HG03280 (cell line): ENCODE measurements at regions not wholly inside any gene's neighbourhood (a gene's known extent, or its start where the extent isn't known, plus 50 kb on each side); places are given as distances from the start of the nearest gene placed in this dataset.

ENCODE experiments used
- ATAC-seq: cut with Tn5 transposase; IDR thresholded peaks from one replicate; pipeline ENCODE4 v1.9.1; 2021; ENCODE audit warnings: mild to moderate bottlenecking, moderate library complexity; ENCODE audit not compliant: unreplicated experiment

- no peak for ATAC-seq
Observed at GRCh38 chr1:112790920-112791722, 76.0 kb upstream of the PPM1J start.

GRCh38 chr1:112788561-112788960, 73.4 kb upstream of the PPM1J start:
- ATAC-seq: no peak

GRCh38 chr1:112788054-112788453, 72.9 kb upstream of the PPM1J start:
- no peak for ATAC-seq

- no peak for ATAC-seq
Observed at GRCh38 chr1:112783059-112783458, 67.9 kb upstream of the PPM1J start.

GRCh38 chr1:112779665-112780526, 64.8 kb upstream of the PPM1J start:
- ATAC-seq: no peak

GRCh38 chr1:112778137-112778536, 63.0 kb upstream of the PPM1J start:
- ATAC-seq: no peak

GRCh38 chr1:112776688-112777087, 61.6 kb upstream of the PPM1J start:
- ATAC-seq: no peak

- ATAC-seq: no peak
Observed at GRCh38 chr1:112772781-112773180, 57.6 kb upstream of the PPM1J start.

GRCh38 chr1:112770724-112771123, 55.6 kb upstream of the PPM1J start:
- ATAC-seq: no peak

- ATAC-seq: no peak
Observed at GRCh38 chr1:112769611-112770010, 54.5 kb upstream of the PPM1J start.

GRCh38 chr1:112767646-112768045, 52.5 kb upstream of the PPM1J start:
- no peak for ATAC-seq
